H1 (cell line): ENCODE measurements at regions not wholly inside any gene's neighbourhood (a gene's known extent, or its start where the extent isn't known, plus 50 kb on each side); places are given as distances from the start of the nearest gene placed in this dataset.

ENCODE experiments used
- CHD7 ChIP-seq: fragments of 300-600 bp; sonication (generic); IDR thresholded peaks from 2 replicates; pipeline ENCODE4 v1.7.1; 2012; ENCODE audit warnings: low read length, moderate library complexity, mild to moderate bottlenecking, inconsistent platforms; ENCODE audit not compliant: insufficient replicate concordance
- EGR1 ChIP-seq: IDR thresholded peaks from 2 replicates; pipeline ENCODE4 v1.6.1; 2011; ENCODE audit warnings: low read depth, low read length, borderline replicate concordance
- FOSL1 ChIP-seq: IDR thresholded peaks from 2 replicates; pipeline ENCODE4 v1.6.1; 2011; ENCODE audit warnings: mild to moderate bottlenecking, low read depth, low read length, moderate library complexity; ENCODE audit not compliant: insufficient read depth
- GABPA ChIP-seq: IDR thresholded peaks from 2 replicates; pipeline ENCODE4 v1.6.1; 2011; ENCODE audit warnings: mild to moderate bottlenecking, low read length, moderate library complexity, borderline replicate concordance; ENCODE audit not compliant: insufficient read depth
- GTF2F1 ChIP-seq: IDR thresholded peaks from 2 replicates; pipeline ENCODE4 v1.6.1; 2012; ENCODE audit warnings: low read depth, low read length, improper control_type of control experiment, borderline replicate concordance
- JUN ChIP-seq: IDR thresholded peaks from 2 replicates; pipeline ENCODE4 v1.6.1; 2011; ENCODE audit warnings: low read depth, mild to moderate bottlenecking, improper control_type of control experiment, low read length
- NRF1 ChIP-seq: IDR thresholded peaks from 2 replicates; pipeline ENCODE4 v1.6.1; 2011; ENCODE audit warnings: mild to moderate bottlenecking, low read depth, low read length, improper control_type of control experiment
- POU5F1 ChIP-seq: IDR thresholded peaks from 2 replicates; pipeline ENCODE4 v1.6.1; 2011; ENCODE audit warnings: low read depth, mild to moderate bottlenecking, low read length, moderate library complexity
- SAP30 ChIP-seq: fragments of 300-600 bp; sonication (generic); IDR thresholded peaks from 2 replicates; pipeline ENCODE4 v1.7.1; 2012; ENCODE audit warnings: low read length, moderate library complexity, mild to moderate bottlenecking, inconsistent platforms; ENCODE audit not compliant: insufficient read depth, insufficient replicate concordance
- TAF1 ChIP-seq: IDR thresholded peaks from 2 replicates; pipeline ENCODE4 v1.6.1; 2011; ENCODE audit warnings: mild to moderate bottlenecking, low read depth, low read length
- TCF12 ChIP-seq: IDR thresholded peaks from 2 replicates; pipeline ENCODE4 v1.6.1; 2011; ENCODE audit warnings: low read depth, mild to moderate bottlenecking, low read length
- TF ChIP-seq, protein P1 (sequence below): IDR thresholded peaks from 2 replicates; pipeline ENCODE4 v1.6.1; 2012; ENCODE audit warnings: inconsistent platforms

GRCh38 chr1:106910798-106911197 is 145.7 kb upstream of the PRMT6 start (continued):
- TF ChIP-seq CHD7 (no peak), GABPA (no peak), TCF12 (no peak), SAP30 (no peak), FOSL1 (no peak), GTF2F1 (no peak), TAF1 (no peak), EGR1 (no peak), NRF1 (no peak), POU5F1 (no peak), JUN (no peak)
- TF ChIP-seq, protein P1, sequence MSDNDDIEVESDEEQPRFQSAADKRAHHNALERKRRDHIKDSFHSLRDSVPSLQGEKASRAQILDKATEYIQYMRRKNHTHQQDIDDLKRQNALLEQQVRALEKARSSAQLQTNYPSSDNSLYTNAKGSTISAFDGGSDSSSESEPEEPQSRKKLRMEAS, result no peak
